Posterior cingulate gyrus (tissue), 11 donors: ENCODE measurements at regions not wholly inside any gene's neighbourhood (a gene's known extent, or its start where the extent isn't known, plus 50 kb on each side); places are given as distances from the start of the nearest gene placed in this dataset.
"Not testable (repeated sequence)": the region's sequence is repeated elsewhere in the genome, so short reads cannot be mapped to it uniquely, and the experiment has no call there.

ENCODE experiments used
- DNase-seq, 10 donors: peaks; one replicate each; pipeline versions ENCODE4 v3.0.0 to v3.0.0-alpha.2; 2020 to 2021; ENCODE audit warnings: mixed read lengths in 3 of 10
- intact Hi-C: fragments of 100-400 bp; cut with DNase I; formaldehyde crosslinking; loops from one replicate; pipeline ENCODE4 v1.15.1; 2023

- intact Hi-C loops: no loop called here
- DNase-seq: no peak
These were observed 51.4 kb downstream of the SLC41A2 start for GRCh38 chr12:104906695-104907094.

- DNase-seq: peak in 1 of 10 donors; percentile 70
- intact Hi-C loops: not testable (repeated sequence)
These were observed 52.6 kb downstream of the SLC41A2 start for GRCh38 chr12:104905446-104905845.

- intact Hi-C loops: no loop called here
- DNase-seq: no peak
These were observed 54.3 kb downstream of the SLC41A2 start for GRCh38 chr12:104903648-104904423.

- no peak for DNase-seq
- intact Hi-C loops: no loop called here
These were observed 56.0 kb downstream of the SLC41A2 start for GRCh38 chr12:104902125-104902524.

GRCh38 chr12:104896710-104897109, 61.4 kb downstream of the SLC41A2 start:
- intact Hi-C loops: no loop called here
- no peak for DNase-seq

GRCh38 chr12:104896146-104896545, 61.9 kb downstream of the SLC41A2 start:
- no peak for DNase-seq
- intact Hi-C loops: no loop called here

GRCh38 chr12:104895415-104895814, 62.7 kb downstream of the SLC41A2 start:
- no peak for DNase-seq
- intact Hi-C loops: no loop called here

GRCh38 chr12:104890476-104891096, 67.5 kb downstream of the SLC41A2 start:
- no peak for DNase-seq
- intact Hi-C loops: no loop called here

- DNase-seq: no peak
- intact Hi-C loops: no loop called here
These were observed 68.4 kb downstream of the SLC41A2 start for GRCh38 chr12:104889735-104890134.

- DNase-seq: no peak
- intact Hi-C loops: no loop called here
These were observed 69.2 kb downstream of the SLC41A2 start for GRCh38 chr12:104888892-104889291.

GRCh38 chr12:104888481-104888880, 69.6 kb downstream of the SLC41A2 start:
- no peak for DNase-seq
- intact Hi-C loops: no loop called here

GRCh38 chr12:104887452-104887851, 70.6 kb downstream of the SLC41A2 start:
- no peak for DNase-seq
- intact Hi-C loops: no loop called here

GRCh38 chr12:104886418-104887401, 71.4 kb downstream of the SLC41A2 start:
- intact Hi-C loops: no loop called here
- no peak for DNase-seq

- DNase-seq, intact Hi-C loops: not testable (repeated sequence)
These were observed 79.2 kb downstream of the SLC41A2 start for GRCh38 chr12:104878858-104879257.

GRCh38 chr12:104877103-104877705, 80.9 kb downstream of the SLC41A2 start:
- peak in 6 of 10 donors; percentile 8 to 83 (median 38) for DNase-seq
- intact Hi-C loops: loop anchor here (2.0 kb wide), 1 partner anchor 494 kb away; no protein-coding TSS in a partner anchor

- intact Hi-C loops: no loop called here
- no peak for DNase-seq
These were observed 84.7 kb downstream of the SLC41A2 start for GRCh38 chr12:104873374-104873773.

- intact Hi-C loops: no loop called here
- DNase-seq: no peak
These were observed 87.3 kb downstream of the SLC41A2 start for GRCh38 chr12:104870797-104871196.

GRCh38 chr12:104866291-104866690, 91.8 kb downstream of the SLC41A2 start:
- intact Hi-C loops: no loop called here
- DNase-seq: no peak

GRCh38 chr12:104865080-104865479, 93.0 kb downstream of the SLC41A2 start:
- intact Hi-C loops: no loop called here
- no peak for DNase-seq

GRCh38 chr12:104864668-104865067, 93.4 kb downstream of the SLC41A2 start:
- DNase-seq: no peak
- intact Hi-C loops: no loop called here
